ENCODE measurements at regions not wholly inside any gene's neighbourhood (a gene's known extent, or its start where the extent isn't known, plus 50 kb on each side); places are given as distances from the start of the nearest gene placed in this dataset.

- DNase-seq, result no peak
These were observed 50.3 kb upstream of the GLI2 start for GRCh38 chr2:120685066-120685973.
